HG03097 (cell line): ENCODE measurements at regions not wholly inside any gene's neighbourhood (a gene's known extent, or its start where the extent isn't known, plus 50 kb on each side); places are given as distances from the start of the nearest gene placed in this dataset.

Experiments
- ATAC-seq: cut with Tn5 transposase; IDR thresholded peaks from one replicate; pipeline ENCODE4 v1.9.1; 2021; ENCODE audit not compliant: unreplicated experiment, low FRiP score

GRCh38 chr5:57700072-57700471 lies 217.5 kb upstream of the ACTBL2 start:
- no peak for ATAC-seq

GRCh38 chr5:57698802-57699201 lies 216.2 kb upstream of the ACTBL2 start:
- ATAC-seq = no peak

- ATAC-seq = no peak
Measured at GRCh38 chr5:57698086-57698485, 215.5 kb upstream of the ACTBL2 start.

- no peak for ATAC-seq
Measured at GRCh38 chr5:57696825-57697570, 214.4 kb upstream of the ACTBL2 start.

- no peak for ATAC-seq
Measured at GRCh38 chr5:57696389-57696769, 213.8 kb upstream of the ACTBL2 start.

DNA sequence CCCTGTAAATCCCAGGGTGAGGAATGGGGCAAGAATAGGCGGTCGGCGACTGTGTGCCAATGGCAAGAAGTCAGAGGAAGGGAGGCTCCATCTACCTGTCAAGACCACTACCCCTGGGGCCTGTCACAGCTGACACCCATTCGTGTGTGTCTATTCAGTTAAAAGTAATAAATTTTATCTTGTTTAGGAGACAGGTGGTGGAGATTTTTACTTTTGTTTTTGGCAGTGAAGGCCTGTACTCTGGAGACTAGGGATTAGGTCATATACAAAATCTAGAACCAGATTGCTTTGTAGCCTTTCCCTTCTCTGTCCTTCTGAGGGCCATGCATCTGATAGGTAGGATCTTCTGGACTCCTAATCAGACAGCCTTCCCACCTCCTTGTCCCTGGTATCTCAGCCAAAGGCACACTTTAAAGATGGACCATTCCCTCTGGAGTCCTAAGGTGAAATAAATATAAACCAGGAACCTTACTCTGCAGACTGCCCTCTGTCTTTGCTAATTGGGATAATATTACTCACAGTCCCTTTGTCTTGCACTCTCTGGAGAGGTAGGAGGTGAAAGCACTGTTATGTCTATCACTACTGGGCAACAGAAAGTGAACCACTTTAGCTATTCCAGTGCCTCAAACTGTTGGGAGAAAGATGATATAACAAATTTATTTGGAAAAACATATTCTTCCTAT lies 213.2 kb upstream of the ACTBL2 start:
- ATAC-seq = no peak

- ATAC-seq = no peak
Measured at GRCh38 chr5:57695179-57695578, 212.6 kb upstream of the ACTBL2 start.

- no peak for ATAC-seq
Measured at GRCh38 chr5:57693488-57694305, 211.1 kb upstream of the ACTBL2 start.

- no peak for ATAC-seq
Measured at GRCh38 chr5:57692582-57693487, 210.2 kb upstream of the ACTBL2 start.

DNA sequence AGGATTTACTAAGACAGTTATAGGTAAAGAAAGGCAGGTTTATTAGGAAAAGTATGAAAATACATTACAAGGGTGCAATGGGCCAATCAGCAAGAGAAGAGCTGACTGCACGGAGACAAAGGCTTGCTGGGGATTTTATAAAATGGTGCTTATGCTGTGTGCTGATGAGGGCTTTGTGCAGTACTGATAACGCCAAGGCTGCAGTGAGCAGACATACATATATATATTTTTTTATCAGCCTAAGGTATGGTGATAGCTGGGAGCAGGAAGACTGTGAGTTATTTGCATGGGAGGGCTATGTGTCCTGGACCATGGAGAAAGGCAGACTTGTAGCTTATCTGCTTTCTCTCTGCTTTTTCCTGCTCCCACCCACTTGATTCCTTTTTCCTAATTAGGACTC lies 208.1 kb upstream of the ACTBL2 start:
- ATAC-seq = no peak

- no peak for ATAC-seq
Measured at GRCh38 chr5:57687596-57687995, 205.0 kb upstream of the ACTBL2 start.

DNA sequence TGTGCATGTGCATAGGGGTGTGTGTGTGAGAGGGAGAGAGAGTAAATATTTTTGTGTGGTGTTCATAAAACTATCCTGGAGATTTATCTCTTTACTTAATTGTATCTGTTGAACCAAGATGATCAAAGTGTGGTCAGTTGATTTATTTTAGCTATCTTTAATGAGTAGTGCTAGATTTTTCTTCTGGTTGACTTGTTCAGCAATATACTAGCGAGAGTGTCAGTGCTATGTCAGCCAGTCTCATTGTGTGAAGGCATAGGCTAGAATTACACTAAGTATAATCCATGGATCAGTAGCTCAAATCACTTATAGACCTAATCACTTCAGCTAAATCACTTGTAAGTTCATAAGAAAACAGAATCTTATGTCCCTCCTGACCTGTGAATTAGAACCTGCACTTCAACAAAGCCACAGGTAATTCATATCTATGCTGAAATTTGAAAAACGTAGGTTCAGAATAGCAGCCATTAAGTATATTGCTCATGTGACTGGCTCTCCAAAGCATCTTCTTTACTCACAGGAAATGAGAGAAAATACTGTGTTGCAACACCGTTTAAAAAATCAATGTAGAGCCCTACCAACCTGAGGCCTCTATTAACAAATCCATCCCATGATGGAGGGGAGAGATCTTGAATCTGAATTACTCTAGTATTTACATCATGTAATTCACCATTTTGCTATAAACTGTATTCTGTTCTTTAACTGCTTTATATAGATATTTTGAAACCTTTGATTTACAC lies 203.1 kb upstream of the ACTBL2 start:
- no peak for ATAC-seq

DNA sequence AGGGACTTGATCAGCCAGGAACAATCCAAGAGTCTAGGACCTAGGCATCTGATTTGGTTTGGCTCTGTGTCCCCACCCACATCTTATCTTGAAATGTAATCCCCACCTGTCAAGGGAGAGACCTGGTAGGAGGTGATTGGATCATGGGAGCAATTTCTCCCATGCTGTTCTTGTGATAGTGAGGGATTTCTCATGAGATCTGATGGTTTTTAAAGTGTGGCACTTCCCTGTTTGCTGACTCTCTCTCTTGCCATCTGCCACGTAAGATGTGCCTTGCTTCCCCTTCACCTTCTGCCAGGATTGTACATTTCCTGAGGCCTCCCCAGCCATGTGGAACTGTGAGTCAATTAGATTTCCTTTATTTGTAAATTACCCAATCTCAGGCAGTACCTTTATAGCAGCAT lies 201.7 kb upstream of the ACTBL2 start:
- no peak for ATAC-seq

GRCh38 chr5:57683036-57683630 lies 200.5 kb upstream of the ACTBL2 start:
- no peak for ATAC-seq

DNA sequence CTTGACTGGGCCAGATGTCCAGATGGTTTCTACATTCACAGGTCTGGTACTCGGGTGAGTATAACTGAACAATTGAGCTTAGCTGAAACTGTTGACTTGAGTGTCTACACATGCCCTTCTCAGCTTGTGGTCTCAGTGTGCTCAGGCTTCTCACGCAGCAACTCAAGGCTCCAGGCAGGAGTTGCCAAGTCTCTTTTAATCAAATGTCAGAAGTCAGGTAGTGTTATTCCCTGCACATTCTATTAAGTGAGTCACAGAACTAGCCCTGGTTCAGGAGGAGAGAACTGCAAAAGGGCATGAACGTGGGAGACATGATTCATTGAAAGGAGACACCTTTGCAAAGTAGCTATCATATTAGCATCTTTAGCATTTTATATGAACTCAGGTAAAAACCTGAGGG lies 199.3 kb upstream of the ACTBL2 start:
- ATAC-seq = no peak

GRCh38 chr5:57680686-57681085 lies 198.1 kb upstream of the ACTBL2 start:
- ATAC-seq = no peak

DNA sequence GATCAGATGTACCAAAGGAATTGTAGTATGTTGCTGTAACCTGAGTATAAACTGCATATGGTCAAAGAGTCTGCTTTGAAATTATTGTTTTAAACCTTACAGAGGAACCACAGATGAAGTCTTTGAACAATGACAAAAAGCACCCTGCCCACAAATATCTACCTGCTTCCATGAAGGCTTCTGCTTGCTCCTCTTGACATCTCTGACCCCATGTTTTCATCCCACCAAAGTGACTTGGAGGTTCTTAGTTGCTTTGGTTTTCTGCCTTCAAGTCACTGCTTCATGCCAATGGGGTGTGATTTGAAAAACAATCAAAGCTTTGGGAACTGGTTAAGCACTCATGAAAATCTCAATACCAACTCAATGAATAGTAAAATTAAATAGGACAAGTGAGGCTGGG lies 194.6 kb upstream of the ACTBL2 start:
- ATAC-seq = no peak

- ATAC-seq = no peak
Measured at GRCh38 chr5:57676222-57677098, 193.8 kb upstream of the ACTBL2 start.
